ENCODE measurements at regions not wholly inside any gene's neighbourhood (a gene's known extent, or its start where the extent isn't known, plus 50 kb on each side); places are given as distances from the start of the nearest gene placed in this dataset.
"Not testable (repeated sequence)": the region's sequence is repeated elsewhere in the genome, so short reads cannot be mapped to it uniquely, and the experiment has no call there.

GRCh38 chr10:33022090-33022489 lies 64.1 kb upstream of the ITGB1 start:
- no peak for DNase-seq (ENCODE audit: low spot score)
- Histone ChIP-seq H3K27me3 (replicated peaks; ENCODE audit: insufficient read depth) (no peaks in the 10 kb centered on the region), H3K9me3 (no peaks in the 10 kb centered on the region), H3K27ac (no peak overlapping the region), H3K4me3 (no peak overlapping the region), H3K4me1 (replicated peaks) (no peaks in the 10 kb centered on the region), H3K36me3 (no peaks in the 10 kb centered on the region)
- WGBS, result 47% methylated on average over 4 of the region's 4 CpGs
- no peak for TF ChIP-seq POLR2AphosphoS5 (IDR thresholded peaks at IDR 0.05)
- TF ChIP-seq POLR2A (IDR thresholded peaks at IDR 0.05), result no peak
- no peak for TF ChIP-seq CTCF (IDR thresholded peaks at IDR 0.05)
- intact Hi-C loops (cut with DNase I), result no loop called here

GRCh38 chr10:33016988-33017387 lies 59.0 kb upstream of the ITGB1 start:
- Histone ChIP-seq H3K36me3 (no peaks in the 10 kb centered on the region), H3K4me3 (no peak overlapping the region), H3K9me3 (no peaks in the 10 kb centered on the region), H3K4me1 (replicated peaks) (no peaks in the 10 kb centered on the region), H3K27ac (no peak overlapping the region), H3K27me3 (replicated peaks; ENCODE audit: insufficient read depth) (no peaks in the 10 kb centered on the region)
- intact Hi-C loops (cut with DNase I), result no loop called here
- DNase-seq (ENCODE audit: low spot score), result no peak
- 96% methylated on average over 2 of the region's 2 CpGs for WGBS
- TF ChIP-seq POLR2A (IDR thresholded peaks at IDR 0.05), result no peak
- TF ChIP-seq CTCF (IDR thresholded peaks at IDR 0.05), result no peak
- no peak for TF ChIP-seq POLR2AphosphoS5 (IDR thresholded peaks at IDR 0.05)

GRCh38 chr10:33015761-33016547 lies 57.9 kb upstream of the ITGB1 start:
- Histone ChIP-seq H3K36me3 (no peaks in the 10 kb centered on the region), H3K4me1 (replicated peaks) (no peaks in the 10 kb centered on the region), H3K4me3 (no peak overlapping the region), H3K9me3 (no peaks in the 10 kb centered on the region), H3K27me3 (replicated peaks; ENCODE audit: insufficient read depth) (no peaks in the 10 kb centered on the region), H3K27ac (no peak overlapping the region)
- WGBS, result 77% methylated on average over 3 of the region's 3 CpGs
- DNase-seq (ENCODE audit: low spot score), result no peak
- no peak for TF ChIP-seq CTCF (IDR thresholded peaks at IDR 0.05)
- no peak for TF ChIP-seq POLR2AphosphoS5 (IDR thresholded peaks at IDR 0.05)
- TF ChIP-seq POLR2A (IDR thresholded peaks at IDR 0.05), result no peak
- intact Hi-C loops (cut with DNase I), result no loop called here

- intact Hi-C loops (cut with DNase I); H3K4me3 ChIP-seq; DNase-seq (ENCODE audit: low spot score): not testable (repeated sequence)
Observed at GRCh38 chr10:33013331-33013730, 55.3 kb upstream of the ITGB1 start.

GRCh38 chr10:33012306-33012705 lies 54.3 kb upstream of the ITGB1 start:
- Histone ChIP-seq H3K27me3 (replicated peaks; ENCODE audit: insufficient read depth) (no peaks in the 10 kb centered on the region), H3K4me1 (replicated peaks) (peaks cover 3% of the 10 kb centered on the region), H3K27ac (no peak overlapping the region), H3K36me3 (no peaks in the 10 kb centered on the region), H3K4me3 (no peak overlapping the region), H3K9me3 (no peaks in the 10 kb centered on the region)
- TF ChIP-seq POLR2AphosphoS5 (IDR thresholded peaks at IDR 0.05), result no peak
- no peak for TF ChIP-seq POLR2A (IDR thresholded peaks at IDR 0.05)
- TF ChIP-seq CTCF (IDR thresholded peaks at IDR 0.05), result no peak
- intact Hi-C loops (cut with DNase I), result no loop called here
- no peak for DNase-seq (ENCODE audit: low spot score)
- WGBS, result 90% methylated on average over 5 of the region's 5 CpGs

More at GRCh38 chr10:33013331-33013730, 55.3 kb upstream of the ITGB1 start:
- not testable (repeated sequence) for H3K27ac ChIP-seq; H3K36me3 ChIP-seq; H3K27me3 ChIP-seq (replicated peaks; ENCODE audit: insufficient read depth); H3K4me1 ChIP-seq (replicated peaks); H3K9me3 ChIP-seq
- WGBS, result 96% methylated on average over 22 of the region's 25 CpGs

All from prostate gland (tissue), 2 donors.